Thyroid gland (tissue), 4 donors: ENCODE measurements at regions not wholly inside any gene's neighbourhood (a gene's known extent, or its start where the extent isn't known, plus 50 kb on each side); places are given as distances from the start of the nearest gene placed in this dataset.
"Not testable (repeated sequence)": the region's sequence is repeated elsewhere in the genome, so short reads cannot be mapped to it uniquely, and the experiment has no call there.

Experiments
- CTCF ChIP-seq, 6 experiments: fragments of 200-600 bp in 3 of 6; fragments of 450-650 bp in 3 of 6; sonication (generic) in 3 of 6; IDR thresholded peaks; one replicate each; pipeline ENCODE4 v1.5.1; 2016 to 2019; ENCODE audit warnings: antibody characterized with exemption in 6 of 6, mild to moderate bottlenecking in 2 of 6, inconsistent platforms in 1 of 6, moderate library complexity in 1 of 6
- POLR2A ChIP-seq, 2 donors: fragments of 450-650 bp; IDR thresholded peaks; one replicate each; pipeline ENCODE4 v1.6.1; 2017; ENCODE audit warnings: antibody characterized with exemption in 2 of 2, mild to moderate bottlenecking in 2 of 2, moderate library complexity in 1 of 2

DNA sequence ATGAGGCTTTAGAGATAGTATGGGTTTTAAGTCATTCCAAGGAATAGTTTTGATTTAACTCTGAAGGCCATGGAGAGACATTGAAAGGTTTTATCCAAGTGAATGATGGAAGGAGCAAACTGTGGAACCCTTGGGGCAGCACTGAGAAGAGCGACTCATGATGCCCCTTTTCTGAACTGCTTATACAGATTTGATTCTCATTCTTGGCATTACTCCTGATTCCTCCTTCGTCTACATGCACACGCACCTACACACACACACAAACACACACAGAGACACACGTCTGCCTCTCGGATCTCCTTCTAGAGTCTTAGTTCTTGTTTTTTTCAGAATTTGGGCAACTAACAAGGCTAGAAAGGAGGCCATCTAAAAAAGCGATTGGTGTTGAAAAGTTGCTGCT is 94.1 kb upstream of the TPTE start:
- TF ChIP-seq CTCF, POLR2A (IDR thresholded peaks at IDR 0.05): not testable (repeated sequence)
